Stomach (tissue), 8 donors: ENCODE measurements at regions not wholly inside any gene's neighbourhood (a gene's known extent, or its start where the extent isn't known, plus 50 kb on each side); places are given as distances from the start of the nearest gene placed in this dataset.

ENCODE experiments used
- DNase-seq, 2 donors: peaks; one replicate each; pipeline versions ENCODE4 v3.0.0 to v3.0.0-alpha.2; 2013 to 2019
- H3K27ac ChIP-seq, 5 donors: fragments of 200-600 bp in 4 of 5; sonication (generic) in 4 of 5; one replicate each; pipeline ENCODE4 v1.5.1; 2013 to 2019; ENCODE audit warnings: mild to moderate bottlenecking in 1 of 5, moderate library complexity in 1 of 5
- H3K27me3 ChIP-seq, 3 donors: fragments of 200-600 bp; sonication (generic); one replicate each; pipeline ENCODE4 v1.5.1; 2017 to 2019; ENCODE audit warnings: mixed run types in 1 of 3
- H3K36me3 ChIP-seq, 4 donors: fragments of 200-600 bp; sonication (generic); 1 replicate in 3 of 4; 2 replicates in 1 of 4; pipeline ENCODE4 v1.5.1; 2016 to 2019
- H3K4me1 ChIP-seq, 4 donors: fragments of 200-600 bp; sonication (generic); one replicate each; pipeline ENCODE4 v1.5.1; 2016 to 2019
- H3K4me3 ChIP-seq, 4 donors: fragments of 200-600 bp; sonication (generic) in 3 of 4; one replicate each; pipeline ENCODE4 v1.5.1; 2016 to 2019; ENCODE audit warnings: mild to moderate bottlenecking in 1 of 4
- H3K9me3 ChIP-seq, 4 donors: fragments of 200-600 bp; sonication (generic); one replicate each; pipeline ENCODE4 v1.5.1; 2016 to 2019
- EP300 ChIP-seq: sonication (generic); formaldehyde crosslinking; IDR thresholded peaks from one replicate; pipeline ENCODE4 v1.6.1; 2017; ENCODE audit warnings: antibody characterized with exemption
- POLR2A ChIP-seq, 4 donors: fragments of 450-650 bp; IDR thresholded peaks; one replicate each; pipeline ENCODE4 v1.6.1; 2016; ENCODE audit warnings: antibody characterized with exemption in 4 of 4, control low read depth in 2 of 4, mild to moderate bottlenecking in 1 of 4, moderate library complexity in 1 of 4
- POLR2AphosphoS5 ChIP-seq, 3 donors: sonication (generic); formaldehyde crosslinking; IDR thresholded peaks; one replicate each; pipeline ENCODE4 v1.6.1; 2016; ENCODE audit warnings: antibody characterized with exemption in 3 of 3
- WGBS, 5 donors: extraction: QIAGEN DNeasy Blood & Tissue Kit in 3 of 5; methylation state at CpG; one replicate each; pipeline versions ENCODE4 v1.1.5 to v1.1.7; 2013 to 2018; 5-methylcytosine and 5-hydroxymethylcytosine counted together
- intact Hi-C: fragments of 100-400 bp; cut with DNase I; formaldehyde crosslinking; loops from one replicate; pipeline ENCODE4 v1.15.1; 2023; ENCODE audit warnings: low total_unique reads
- TF ChIP-seq, protein P1 (sequence below), 7 experiments: fragments of 450-650 bp in 4 of 7; fragments of 200-600 bp in 3 of 7; sonication (generic) in 3 of 7; IDR thresholded peaks; one replicate each; pipeline ENCODE4 v1.5.1; 2016 to 2019; ENCODE audit warnings: antibody characterized with exemption in 7 of 7, control low read depth in 2 of 7, mild to moderate bottlenecking in 1 of 7
- donor health status: healthy with polysubstance abuse.
- donor health status: Bipolar disorder and iron deficiency.
- donor health status: healthy.

DNA sequence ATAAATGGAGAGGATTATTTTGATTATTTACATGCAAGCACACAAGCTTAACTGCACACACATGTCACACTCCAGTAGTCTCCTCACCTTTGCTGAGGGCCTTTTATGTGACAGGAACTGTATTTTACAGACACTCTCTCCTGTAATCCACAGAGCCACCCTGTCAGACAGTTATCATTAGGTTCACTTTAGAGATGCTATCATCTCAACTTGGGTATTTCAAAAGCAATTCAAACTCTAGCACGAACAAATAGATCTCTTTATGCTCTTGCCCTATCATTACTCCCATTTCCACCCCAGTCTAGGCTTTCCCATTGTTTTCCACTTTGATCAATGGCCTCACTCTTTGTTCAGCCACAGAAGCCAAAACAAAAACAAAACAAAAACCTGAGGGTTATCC, 281.2 kb upstream of the EPHA4 start:
- no peak for DNase-seq
- H3K27me3 ChIP-seq, result no peaks in the 10 kb centered on the region
- H3K36me3 ChIP-seq, result no peaks in the 10 kb centered on the region
- no peak overlapping the region for H3K27ac ChIP-seq
- TF ChIP-seq EP300 (no peak), POLR2A (IDR thresholded peaks at IDR 0.05) (no peak), POLR2AphosphoS5 (IDR thresholded peaks at IDR 0.05) (no peak)
- TF ChIP-seq, protein P1, sequence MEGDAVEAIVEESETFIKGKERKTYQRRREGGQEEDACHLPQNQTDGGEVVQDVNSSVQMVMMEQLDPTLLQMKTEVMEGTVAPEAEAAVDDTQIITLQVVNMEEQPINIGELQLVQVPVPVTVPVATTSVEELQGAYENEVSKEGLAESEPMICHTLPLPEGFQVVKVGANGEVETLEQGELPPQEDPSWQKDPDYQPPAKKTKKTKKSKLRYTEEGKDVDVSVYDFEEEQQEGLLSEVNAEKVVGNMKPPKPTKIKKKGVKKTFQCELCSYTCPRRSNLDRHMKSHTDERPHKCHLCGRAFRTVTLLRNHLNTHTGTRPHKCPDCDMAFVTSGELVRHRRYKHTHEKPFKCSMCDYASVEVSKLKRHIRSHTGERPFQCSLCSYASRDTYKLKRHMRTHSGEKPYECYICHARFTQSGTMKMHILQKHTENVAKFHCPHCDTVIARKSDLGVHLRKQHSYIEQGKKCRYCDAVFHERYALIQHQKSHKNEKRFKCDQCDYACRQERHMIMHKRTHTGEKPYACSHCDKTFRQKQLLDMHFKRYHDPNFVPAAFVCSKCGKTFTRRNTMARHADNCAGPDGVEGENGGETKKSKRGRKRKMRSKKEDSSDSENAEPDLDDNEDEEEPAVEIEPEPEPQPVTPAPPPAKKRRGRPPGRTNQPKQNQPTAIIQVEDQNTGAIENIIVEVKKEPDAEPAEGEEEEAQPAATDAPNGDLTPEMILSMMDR (IDR thresholded peaks at IDR 0.05), result no peak
- H3K9me3 ChIP-seq, result peaks cover 0 to 3% (median 0%) of the 10 kb centered on the region in 4 donors
- intact Hi-C loops, result no loop called here
- no peak overlapping the region for H3K4me3 ChIP-seq
- no peaks in the 10 kb centered on the region for H3K4me1 ChIP-seq
- 38 to 53% (median 49%) methylated on average over 1 of the region's 1 CpG for WGBS, 5 donors

DNA sequence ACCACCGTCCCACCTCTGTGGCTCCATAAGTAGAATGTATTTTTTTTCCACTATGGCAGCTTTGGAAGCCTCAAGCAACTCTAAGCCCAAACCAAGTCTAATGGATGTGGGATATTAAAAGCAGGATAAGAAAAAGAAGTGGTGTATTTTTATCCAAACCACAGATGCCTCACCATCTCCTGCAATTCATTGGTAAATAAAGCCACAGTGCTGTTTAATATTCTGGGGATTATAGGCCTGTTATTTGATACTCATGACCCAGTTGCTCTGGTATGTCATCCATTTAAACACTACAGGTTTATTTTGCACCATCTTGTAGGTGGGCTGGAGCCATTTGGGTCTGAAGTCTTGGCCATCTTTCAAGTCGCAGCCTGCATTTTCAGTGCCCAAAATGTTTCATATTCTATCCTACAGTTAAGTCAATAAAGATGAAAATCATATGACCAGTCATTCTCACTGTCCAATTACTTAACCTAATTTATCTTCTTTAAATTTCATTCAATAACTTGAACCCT, 279.5 kb upstream of the EPHA4 start:
- TF ChIP-seq, protein P1 (IDR thresholded peaks at IDR 0.05), result no peak
- TF ChIP-seq POLR2AphosphoS5 (IDR thresholded peaks at IDR 0.05) (no peak), EP300 (no peak), POLR2A (IDR thresholded peaks at IDR 0.05) (no peak)
- WGBS, 5 donors, result 81 to 90% (median 84%) methylated on average over 2 of the region's 2 CpGs

DNA sequence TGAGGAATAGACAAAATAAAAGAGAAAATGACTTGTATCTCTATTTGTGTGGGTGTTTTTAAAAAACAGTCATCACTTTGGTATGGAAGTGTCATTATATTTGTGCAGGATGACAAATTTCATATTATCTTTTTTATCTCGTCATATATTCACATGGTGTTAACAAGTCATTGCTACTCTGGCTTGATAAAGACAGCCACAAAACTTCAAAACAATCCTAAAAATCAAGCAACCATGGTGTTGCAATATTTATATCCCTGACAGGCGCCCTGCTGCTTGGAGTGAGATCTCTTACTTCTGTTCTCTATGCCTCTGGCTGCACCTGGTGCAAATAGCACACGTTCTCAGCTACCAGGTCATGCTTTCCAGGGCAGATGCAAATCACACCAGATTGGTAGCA, 278.0 kb upstream of the EPHA4 start:
- TF ChIP-seq POLR2A (IDR thresholded peaks at IDR 0.05), result no peak
- peaks cover 0 to 3% (median 0%) of the 10 kb centered on the region in 4 donors for H3K9me3 ChIP-seq
- H3K27ac ChIP-seq, result no peak overlapping the region
- DNase-seq, result no peak
- H3K36me3 ChIP-seq, result no peaks in the 10 kb centered on the region
- 49 to 68% (median 58%) methylated on average over 3 of the region's 3 CpGs for WGBS, 5 donors
- intact Hi-C loops, result no loop called here
- H3K4me3 ChIP-seq, result no peak overlapping the region
- no peaks in the 10 kb centered on the region for H3K27me3 ChIP-seq
- no peaks in the 10 kb centered on the region for H3K4me1 ChIP-seq

More for the DNA sequence above, 279.5 kb upstream of the EPHA4 start:
- no peak overlapping the region for H3K27ac ChIP-seq
- H3K9me3 ChIP-seq, result peaks cover 0 to 3% (median 0%) of the 10 kb centered on the region in 4 donors
- no peaks in the 10 kb centered on the region for H3K27me3 ChIP-seq
- H3K4me1 ChIP-seq, result no peaks in the 10 kb centered on the region
- no peak overlapping the region for H3K4me3 ChIP-seq
- no peak for DNase-seq
- no peaks in the 10 kb centered on the region for H3K36me3 ChIP-seq
- intact Hi-C loops, result no loop called here

DNA sequence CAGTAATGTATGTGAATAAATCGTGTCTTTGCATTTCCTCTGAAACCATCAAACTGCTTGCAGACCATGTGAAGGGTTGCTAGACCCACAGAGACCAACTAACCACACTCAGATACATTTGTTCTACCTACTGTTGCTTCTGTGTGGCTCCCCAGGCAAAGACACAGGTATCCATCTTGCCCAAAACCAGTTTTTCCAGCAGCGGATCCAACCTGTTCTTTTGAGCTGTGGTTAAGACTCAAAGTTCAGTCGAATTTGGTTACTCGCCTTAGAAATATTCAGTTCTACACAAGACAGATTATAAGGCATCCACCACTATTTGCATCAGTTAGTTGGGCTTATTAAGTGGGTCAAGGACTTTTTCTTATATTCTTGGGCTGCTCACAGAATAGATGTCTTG, 276.2 kb upstream of the EPHA4 start:
- Histone ChIP-seq H3K9me3 (peaks cover 0 to 3% (median 0%) of the 10 kb centered on the region in 4 donors), H3K36me3 (no peaks in the 10 kb centered on the region), H3K4me3 (no peak overlapping the region), H3K27ac (no peak overlapping the region), H3K27me3 (no peaks in the 10 kb centered on the region), H3K4me1 (no peaks in the 10 kb centered on the region)
- intact Hi-C loops, result no loop called here
- WGBS, 5 donors, result 60 to 76% (median 62%) methylated on average over 4 of the region's 4 CpGs
- DNase-seq, result no peak
- no peak for TF ChIP-seq EP300
- TF ChIP-seq, protein P1 (IDR thresholded peaks at IDR 0.05), result no peak
- TF ChIP-seq POLR2A (IDR thresholded peaks at IDR 0.05), result no peak
- TF ChIP-seq POLR2AphosphoS5 (IDR thresholded peaks at IDR 0.05), result no peak

DNA sequence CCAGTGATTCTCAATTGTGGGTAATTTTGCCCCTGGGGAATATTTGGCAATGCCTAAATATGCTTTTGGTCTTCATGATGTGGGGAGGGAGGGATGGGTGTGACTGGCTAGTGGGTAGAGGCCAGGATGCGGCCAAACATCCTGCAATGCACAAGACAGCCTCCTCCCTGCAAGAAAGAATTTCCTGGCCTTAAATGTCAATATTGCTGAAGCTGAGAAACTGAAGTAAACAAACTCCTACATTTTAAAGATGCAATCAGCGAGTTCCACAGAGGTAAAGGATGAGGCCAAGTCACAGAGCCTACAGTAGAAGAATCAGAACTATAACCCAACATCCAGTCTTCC, 272.9 kb upstream of the EPHA4 start:
- intact Hi-C loops, result no loop called here
- H3K4me1 ChIP-seq, result no peaks in the 10 kb centered on the region
- 63 to 74% (median 72%) methylated on average over 2 of the region's 2 CpGs for WGBS, 5 donors
- no peak overlapping the region for H3K4me3 ChIP-seq
- no peak for DNase-seq
- H3K27me3 ChIP-seq, result no peaks in the 10 kb centered on the region
- H3K27ac ChIP-seq, result no peak overlapping the region
- no peaks in the 10 kb centered on the region for H3K9me3 ChIP-seq
- TF ChIP-seq EP300 (no peak), POLR2AphosphoS5 (IDR thresholded peaks at IDR 0.05) (no peak), POLR2A (IDR thresholded peaks at IDR 0.05) (no peak)
- TF ChIP-seq, protein P1 (IDR thresholded peaks at IDR 0.05), result no peak
- no peaks in the 10 kb centered on the region for H3K36me3 ChIP-seq
